Loucy (cell line): ENCODE measurements at regions not wholly inside any gene's neighbourhood (a gene's known extent, or its start where the extent isn't known, plus 50 kb on each side); places are given as distances from the start of the nearest gene placed in this dataset.

Source experiments
- CTCF ChIP-seq: fragments of 200-600 bp; sonication (generic); conservative IDR thresholded peaks from 2 replicates; pipeline ENCODE4 v1.5.1; 2014; ENCODE audit warnings: mild to moderate bottlenecking, antibody characterized with exemption, low read length
- EZH2phosphoT487 ChIP-seq: fragments of 200-600 bp; IDR thresholded peaks from 2 replicates; pipeline ENCODE4 v1.6.1; 2018; ENCODE audit warnings: antibody characterized with exemption, mild to moderate bottlenecking, moderate library complexity, borderline replicate concordance

- no peak for TF ChIP-seq CTCF
- TF ChIP-seq EZH2phosphoT487, result no peak
Observed at GRCh38 chr7:41756650-41757182, 53.8 kb upstream of the INHBA start.
